GM23248 (cell line): ENCODE measurements at regions not wholly inside any gene's neighbourhood (a gene's known extent, or its start where the extent isn't known, plus 50 kb on each side); places are given as distances from the start of the nearest gene placed in this dataset.

Source experiments
- EZH2 ChIP-seq: fragments of 200-600 bp; sonication (generic); IDR thresholded peaks from 2 replicates; pipeline ENCODE4 v1.6.1; 2018; ENCODE audit warnings: antibody characterized with exemption, mild to moderate bottlenecking; ENCODE audit not compliant: insufficient read depth, poor library complexity, severe bottlenecking
- EZH2phosphoT487 ChIP-seq: fragments of 200-600 bp; sonication (generic); IDR thresholded peaks from 2 replicates; pipeline ENCODE4 v1.6.1; 2018; ENCODE audit warnings: antibody characterized with exemption, moderate library complexity, mild to moderate bottlenecking, low read depth; ENCODE audit not compliant: insufficient read depth

- no peak for TF ChIP-seq EZH2
- no peak for TF ChIP-seq EZH2phosphoT487
Measured at GRCh38 chr2:61732787-61733186, 121.1 kb downstream of the FAM161A start.
